GM18505 (cell line): ENCODE measurements at regions not wholly inside any gene's neighbourhood (a gene's known extent, or its start where the extent isn't known, plus 50 kb on each side); places are given as distances from the start of the nearest gene placed in this dataset.

ENCODE experiments used
- ATAC-seq: cut with Tn5 transposase; IDR thresholded peaks from one replicate; pipeline ENCODE4 v1.9.1; 2021; ENCODE audit not compliant: unreplicated experiment
- POLR2A ChIP-seq: IDR thresholded peaks from 4 replicates; pipeline ENCODE4 v1.6.1; 2011; ENCODE audit warnings: borderline replicate concordance; ENCODE audit not compliant: insufficient read depth, insufficient read length; ENCODE audit errors: extremely low read depth

GRCh38 chr10:4082861-4083260, 297.9 kb upstream of the KLF6 start:
- no peak for TF ChIP-seq POLR2A
- no peak for ATAC-seq

- ATAC-seq = no peak
- no peak for TF ChIP-seq POLR2A
Measured at GRCh38 chr10:4081685-4082111, 296.7 kb upstream of the KLF6 start.

DNA sequence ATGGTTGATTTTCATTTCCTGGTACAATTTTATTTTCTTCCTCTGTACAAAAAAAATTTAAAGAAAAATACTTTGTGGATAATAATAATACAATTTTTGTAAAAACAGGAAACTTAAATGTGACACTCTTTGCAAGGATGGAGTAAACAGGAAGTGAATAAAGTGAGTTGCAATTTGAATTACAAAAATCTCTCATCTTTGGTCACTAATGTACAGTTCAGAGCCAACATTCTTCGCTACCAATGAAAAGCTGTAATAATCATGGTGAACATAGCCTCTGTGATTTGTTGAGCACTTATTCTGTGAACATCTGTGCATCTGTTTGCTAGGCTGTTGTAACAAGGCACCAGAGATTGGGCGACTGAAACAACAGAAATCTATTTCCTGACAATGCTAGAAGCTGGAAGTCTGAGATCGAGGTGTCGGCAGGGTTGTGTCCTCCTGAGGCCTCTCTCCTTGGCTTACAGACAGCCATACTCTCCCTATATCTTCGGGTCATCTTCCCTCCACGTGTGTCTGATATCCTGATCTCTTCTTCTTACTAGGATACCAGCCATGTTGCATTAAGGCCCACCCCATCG, 295.3 kb upstream of the KLF6 start:
- ATAC-seq = no peak
- no peak for TF ChIP-seq POLR2A

DNA sequence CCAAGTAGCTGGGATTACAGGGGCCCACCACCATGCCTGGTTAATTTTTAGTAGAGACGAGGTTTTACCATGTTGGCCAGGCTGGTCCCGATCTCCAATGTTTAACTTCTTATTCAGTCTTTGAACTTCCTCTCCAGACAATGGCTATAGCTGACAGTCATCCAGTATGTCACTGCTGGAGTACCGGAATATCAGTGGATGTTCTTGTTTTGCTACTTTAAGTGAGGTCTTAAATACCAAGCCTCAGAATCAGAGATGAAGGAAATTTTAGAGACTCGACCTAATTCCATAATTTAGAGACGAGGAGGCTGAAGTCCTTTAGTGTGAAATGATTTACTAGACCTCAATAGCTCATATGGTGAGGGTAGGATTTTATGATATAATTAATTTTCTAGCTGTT, 294.8 kb upstream of the KLF6 start:
- no peak for ATAC-seq
- TF ChIP-seq POLR2A = no peak

GRCh38 chr10:4077804-4078203, 292.8 kb upstream of the KLF6 start:
- TF ChIP-seq POLR2A = no peak
- no peak for ATAC-seq

GRCh38 chr10:4076983-4077382, 292.0 kb upstream of the KLF6 start:
- TF ChIP-seq POLR2A = no peak
- ATAC-seq = no peak

DNA sequence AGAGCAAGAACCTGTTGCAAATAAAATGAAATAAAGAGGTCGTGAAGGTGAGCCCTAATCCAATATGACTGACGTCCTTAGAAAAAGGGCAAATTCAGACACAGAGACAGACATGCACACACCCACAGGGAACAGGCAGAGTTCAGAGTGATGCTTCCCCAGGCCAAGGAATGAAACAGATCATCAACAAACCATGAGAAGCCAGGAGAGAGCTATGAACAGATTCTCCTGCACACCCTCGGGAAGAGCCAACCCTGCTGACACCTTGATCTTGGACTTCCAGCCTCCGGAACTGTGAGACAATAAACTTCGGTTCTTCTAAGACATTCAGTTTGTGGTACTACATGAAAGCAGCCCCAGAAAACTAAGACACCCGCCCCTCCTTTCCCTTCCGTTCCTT, 290.4 kb upstream of the KLF6 start:
- no peak for TF ChIP-seq POLR2A

GRCh38 chr10:4074545-4075407, 289.8 kb upstream of the KLF6 start:
- ATAC-seq = no peak
- TF ChIP-seq POLR2A = no peak

More for the DNA sequence above, 290.4 kb upstream of the KLF6 start:
- no peak for ATAC-seq

DNA sequence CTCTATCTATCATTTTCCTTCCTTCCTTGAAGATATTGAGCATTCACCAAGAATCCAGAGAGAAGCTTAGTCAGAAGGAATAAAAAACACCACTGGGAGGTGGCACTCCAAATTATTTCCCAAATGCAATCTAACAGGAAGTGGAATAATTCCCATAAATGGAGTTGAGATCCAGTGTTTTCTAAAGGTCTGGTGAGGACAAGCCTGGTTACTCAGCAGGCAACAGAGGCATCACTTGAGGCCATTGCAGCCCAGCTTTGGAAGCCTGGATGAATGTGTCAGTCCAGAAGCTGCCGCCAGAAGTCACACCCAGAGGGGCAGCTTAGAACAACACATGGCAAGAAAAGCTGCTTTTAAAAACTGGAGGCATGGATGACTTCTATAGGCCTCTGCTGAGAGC, 288.9 kb upstream of the KLF6 start:
- no peak for TF ChIP-seq POLR2A
- no peak for ATAC-seq

- no peak for TF ChIP-seq POLR2A
- ATAC-seq = no peak
Measured at GRCh38 chr10:4070921-4071660, 286.1 kb upstream of the KLF6 start.

- no peak for TF ChIP-seq POLR2A
- no peak for ATAC-seq
Measured at GRCh38 chr10:4070184-4070583, 285.2 kb upstream of the KLF6 start.

GRCh38 chr10:4069491-4069890, 284.5 kb upstream of the KLF6 start:
- no peak for TF ChIP-seq POLR2A
- ATAC-seq = no peak

- no peak for ATAC-seq
- no peak for TF ChIP-seq POLR2A
Measured at GRCh38 chr10:4068629-4069028, 283.6 kb upstream of the KLF6 start.
